Neural progenitor cell (in vitro differentiated cells): ENCODE measurements at regions not wholly inside any gene's neighbourhood (a gene's known extent, or its start where the extent isn't known, plus 50 kb on each side); places are given as distances from the start of the nearest gene placed in this dataset.

Source experiments
- DNase-seq: peaks from one replicate; pipeline ENCODE4 v3.0.0-alpha.2; 2016; ENCODE audit warnings: low spot score
- H2AFZ ChIP-seq: fragments of 200-600 bp; sonication (generic); replicated peaks from 2 replicates; pipeline ENCODE4 v1.6.1; 2016; ENCODE audit warnings: antibody characterized with exemption
- H3F3A ChIP-seq: fragments of 200-600 bp; sonication (generic); 2 replicates; pipeline ENCODE4 v1.6.1; 2016; ENCODE audit warnings: antibody characterized with exemption, low read depth
- H3K27ac ChIP-seq: fragments of 200-600 bp; sonication (generic); 2 replicates; pipeline ENCODE4 v1.5.1; 2016; ENCODE audit warnings: mild to moderate bottlenecking
- H3K27me3 ChIP-seq: fragments of 200-600 bp; sonication (generic); 2 replicates; pipeline ENCODE4 v1.6.1; 2016; ENCODE audit warnings: mild to moderate bottlenecking, moderate library complexity
- H3K36me3 ChIP-seq: fragments of 200-600 bp; sonication (generic); 2 replicates; pipeline ENCODE4 v1.5.1; 2016
- H3K4me1 ChIP-seq: fragments of 200-600 bp; sonication (generic); 2 replicates; pipeline ENCODE4 v1.6.1; 2016; ENCODE audit warnings: mixed run types
- H3K4me2 ChIP-seq: fragments of 200-600 bp; sonication (generic); 2 replicates; pipeline ENCODE4 v1.6.1; 2016
- H3K4me3 ChIP-seq: fragments of 200-600 bp; sonication (generic); 2 replicates; pipeline ENCODE4 v1.5.1; 2016
- H3K79me2 ChIP-seq: fragments of 200-600 bp; sonication (generic); 2 replicates; pipeline ENCODE4 v1.6.1; 2016; ENCODE audit warnings: low read depth
- H3K9ac ChIP-seq: fragments of 200-600 bp; sonication (generic); 2 replicates; pipeline ENCODE4 v1.6.1; 2016
- H3K9me3 ChIP-seq: fragments of 200-600 bp; sonication (generic); 2 replicates; pipeline ENCODE4 v1.5.1; 2016; ENCODE audit warnings: low read depth
- H4K20me1 ChIP-seq: fragments of 200-600 bp; sonication (generic); 2 replicates; pipeline ENCODE4 v1.6.1; 2016; ENCODE audit warnings: low read depth
- H3K27ac Mint-ChIP-seq: 3 replicates; pipeline ENCODE4 v1.8.0; 2021; ENCODE audit warnings: mixed read lengths
- H3K27me3 Mint-ChIP-seq: 2 replicates; pipeline ENCODE4 v1.8.0; 2022; ENCODE audit warnings: low read depth, mild to moderate bottlenecking, inconsistent platforms, moderate library complexity, mixed read lengths; ENCODE audit not compliant: insufficient read depth
- H3K36me3 Mint-ChIP-seq: 3 replicates; pipeline ENCODE4 v1.8.0; 2021; ENCODE audit warnings: mixed read lengths
- H3K4me1 Mint-ChIP-seq: 3 replicates; pipeline ENCODE4 v1.8.0; 2021; ENCODE audit warnings: mixed read lengths
- H3K4me3 Mint-ChIP-seq: 3 replicates; pipeline ENCODE4 v1.8.0; 2021; ENCODE audit warnings: mild to moderate bottlenecking, moderate library complexity, mixed read lengths
- H3K9me3 Mint-ChIP-seq: 3 replicates; pipeline ENCODE4 v1.8.0; 2020; ENCODE audit warnings: mixed read lengths
- CTCF ChIP-seq: fragments of 200-600 bp; sonication (generic); IDR thresholded peaks from 2 replicates; pipeline ENCODE4 v1.5.1; 2017; ENCODE audit warnings: antibody characterized with exemption, mild to moderate bottlenecking
- EZH2 ChIP-seq: fragments of 200-600 bp; sonication (generic); IDR thresholded peaks from 2 replicates; pipeline ENCODE4 v1.6.1; 2017; ENCODE audit warnings: antibody characterized with exemption, mild to moderate bottlenecking, moderate library complexity
- EZH2phosphoT487 ChIP-seq: fragments of 200-600 bp; sonication (generic); IDR thresholded peaks from 2 replicates; pipeline ENCODE4 v1.6.1; 2017; ENCODE audit warnings: antibody characterized with exemption

GRCh38 chr4:112884406-112884805, 165.0 kb upstream of the ANK2 start:
- no peak overlapping the region for H3K4me3 Mint-ChIP-seq
- peaks cover 6% of the 10 kb centered on the region for H3K36me3 Mint-ChIP-seq
- peaks cover 7% of the 10 kb centered on the region for H3K9me3 Mint-ChIP-seq

GRCh38 chr4:112885897-112886296, 163.6 kb upstream of the ANK2 start:
- peaks cover 35% of the 10 kb centered on the region for H3K4me1 Mint-ChIP-seq
- peaks cover 7% of the 10 kb centered on the region for H3K9me3 Mint-ChIP-seq
- Histone ChIP-seq H3K4me1 (peaks cover 66% of the 10 kb centered on the region), H3K79me2 (peaks cover 58% of the 10 kb centered on the region), H3K27me3 (no peaks in the 10 kb centered on the region), H2AFZ (no peak overlapping the region), H4K20me1 (no peaks in the 10 kb centered on the region), H3F3A (peaks cover 55% of the 10 kb centered on the region), H3K36me3 (no peaks in the 10 kb centered on the region), H3K27ac (peak overlapping the region; percentile 86), H3K9me3 (no peaks in the 10 kb centered on the region), H3K4me2 (no peak overlapping the region), H3K9ac (no peak overlapping the region), H3K4me3 (no peak overlapping the region)
- H3K27me3 Mint-ChIP-seq = peaks cover 4% of the 10 kb centered on the region
- H3K27ac Mint-ChIP-seq = peak overlapping the region; percentile 85
- H3K4me3 Mint-ChIP-seq = no peak overlapping the region
- peaks cover 6% of the 10 kb centered on the region for H3K36me3 Mint-ChIP-seq
- TF ChIP-seq EZH2phosphoT487 (no peak), EZH2 (no peak), CTCF (no peak)
- DNase-seq = peak; percentile 58

More at GRCh38 chr4:112884406-112884805, 165.0 kb upstream of the ANK2 start:
- H3K27me3 ChIP-seq = no peaks in the 10 kb centered on the region
- H3K9ac ChIP-seq = no peak overlapping the region
- Mint-ChIP-seq H3K27ac (no peak overlapping the region), H3K4me1 (peaks cover 39% of the 10 kb centered on the region), H3K27me3 (peaks cover 4% of the 10 kb centered on the region)
- H4K20me1 ChIP-seq = no peaks in the 10 kb centered on the region
- H3F3A ChIP-seq = peaks cover 59% of the 10 kb centered on the region
- H3K79me2 ChIP-seq = peaks cover 48% of the 10 kb centered on the region
- no peaks in the 10 kb centered on the region for H3K36me3 ChIP-seq
- no peak for DNase-seq
- H3K9me3 ChIP-seq = no peaks in the 10 kb centered on the region
- no peak overlapping the region for H3K4me3 ChIP-seq
- H2AFZ ChIP-seq = no peak overlapping the region
- H3K27ac ChIP-seq = peak overlapping the region; percentile 36
- H3K4me2 ChIP-seq = no peak overlapping the region
- peaks cover 68% of the 10 kb centered on the region for H3K4me1 ChIP-seq
- no peak for TF ChIP-seq EZH2

DNA sequence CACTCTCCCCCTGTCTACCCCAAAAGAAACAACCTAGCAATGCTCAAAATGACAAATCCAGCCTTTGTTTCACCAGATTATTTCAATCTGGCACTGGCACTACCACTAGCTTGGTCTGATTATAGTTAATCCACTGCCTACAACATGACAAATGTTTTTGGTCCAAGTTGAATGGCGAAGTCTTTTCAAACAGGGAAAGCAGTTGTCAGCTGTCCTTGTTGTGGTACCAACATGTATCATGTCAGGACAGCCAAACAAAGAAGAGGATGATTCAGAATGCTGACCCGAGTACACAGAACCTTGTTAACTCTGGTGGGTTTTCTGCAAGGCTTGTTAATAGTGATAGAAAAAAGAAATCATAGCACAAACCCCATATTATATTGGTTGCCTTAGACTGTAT, 160.8 kb upstream of the ANK2 start:
- H3K9me3 Mint-ChIP-seq = peaks cover 12% of the 10 kb centered on the region
- H3K79me2 ChIP-seq = peaks cover 70% of the 10 kb centered on the region
- H3K27me3 Mint-ChIP-seq = peaks cover 2% of the 10 kb centered on the region
- H3K9me3 ChIP-seq = no peaks in the 10 kb centered on the region
- H3K36me3 Mint-ChIP-seq = peaks cover 8% of the 10 kb centered on the region
- peaks cover 39% of the 10 kb centered on the region for H3F3A ChIP-seq
- H3K4me1 ChIP-seq = peaks cover 41% of the 10 kb centered on the region
- no peaks in the 10 kb centered on the region for H4K20me1 ChIP-seq
- H3K4me1 Mint-ChIP-seq = peaks cover 23% of the 10 kb centered on the region
- no peak overlapping the region for H3K4me3 ChIP-seq
- no peak for DNase-seq
- H3K27ac Mint-ChIP-seq = no peak overlapping the region
- H2AFZ ChIP-seq = no peak overlapping the region
- no peak overlapping the region for H3K4me2 ChIP-seq
- H3K9ac ChIP-seq = no peak overlapping the region
- H3K27ac ChIP-seq = peak overlapping the region; percentile 67
- H3K27me3 ChIP-seq = no peaks in the 10 kb centered on the region
- no peaks in the 10 kb centered on the region for H3K36me3 ChIP-seq
- H3K4me3 Mint-ChIP-seq = no peak overlapping the region
- TF ChIP-seq EZH2phosphoT487 (no peak), EZH2 (no peak), CTCF (no peak)

DNA sequence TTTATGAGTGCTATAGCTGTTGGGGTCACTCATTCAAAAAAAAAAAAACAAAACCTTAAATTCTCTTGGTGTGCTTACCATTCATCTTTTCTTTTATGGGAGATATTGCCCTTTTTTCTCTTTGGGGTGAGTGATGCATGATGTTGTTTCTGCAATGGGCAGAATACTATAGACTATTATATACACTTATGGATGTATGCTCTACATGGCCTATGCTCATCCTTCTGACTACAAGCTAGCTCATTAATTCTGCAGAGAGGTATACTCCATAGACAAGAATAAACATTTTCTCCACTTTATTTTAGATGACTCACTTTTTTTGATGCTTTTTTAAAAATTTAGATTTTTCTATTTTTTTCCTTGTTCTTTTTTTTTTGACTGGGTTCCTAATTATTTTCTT, 160.3 kb upstream of the ANK2 start:
- Histone ChIP-seq H4K20me1 (no peaks in the 10 kb centered on the region), H3K4me2 (peak overlapping the region; percentile 17), H3K36me3 (no peaks in the 10 kb centered on the region), H3K9ac (no peak overlapping the region), H3F3A (peaks cover 45% of the 10 kb centered on the region), H3K4me3 (no peak overlapping the region), H2AFZ (no peak overlapping the region), H3K9me3 (no peaks in the 10 kb centered on the region), H3K27me3 (no peaks in the 10 kb centered on the region), H3K4me1 (peaks cover 40% of the 10 kb centered on the region), H3K79me2 (peaks cover 72% of the 10 kb centered on the region), H3K27ac (peak overlapping the region; percentile 78)
- Mint-ChIP-seq H3K4me1 (peaks cover 21% of the 10 kb centered on the region), H3K36me3 (peaks cover 8% of the 10 kb centered on the region), H3K9me3 (peaks cover 14% of the 10 kb centered on the region), H3K4me3 (no peak overlapping the region), H3K27ac (no peak overlapping the region), H3K27me3 (peaks cover 2% of the 10 kb centered on the region)
- no peak for DNase-seq
- TF ChIP-seq EZH2 = no peak
- TF ChIP-seq EZH2phosphoT487 = no peak
- no peak for TF ChIP-seq CTCF
